GM19467 (cell line): ENCODE measurements at regions not wholly inside any gene's neighbourhood (a gene's known extent, or its start where the extent isn't known, plus 50 kb on each side); places are given as distances from the start of the nearest gene placed in this dataset.

ENCODE experiments used
- ATAC-seq: cut with Tn5 transposase; IDR thresholded peaks from one replicate; pipeline ENCODE4 v1.9.1; 2021; ENCODE audit warnings: mild to moderate bottlenecking, moderate library complexity; ENCODE audit not compliant: unreplicated experiment

DNA sequence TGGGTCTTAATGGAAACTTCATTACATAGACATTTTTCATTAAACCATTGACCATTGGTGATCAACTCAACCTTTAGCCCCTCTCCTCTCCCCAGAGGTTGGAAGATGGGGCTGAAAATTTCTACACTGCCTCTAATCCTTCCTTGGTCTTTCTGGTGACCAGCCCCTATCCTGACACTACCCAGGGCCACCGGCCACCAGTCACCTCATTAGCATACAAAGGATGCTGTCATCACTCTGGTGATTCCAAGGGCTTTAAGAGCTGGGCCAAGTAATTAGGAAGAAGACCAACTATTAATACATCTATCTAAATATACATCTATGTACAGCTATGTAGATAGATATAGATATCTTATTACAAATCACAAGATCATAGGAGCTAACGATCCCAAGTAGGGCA, 111.2 kb upstream of the IRX6 start:
- ATAC-seq: no peak

DNA sequence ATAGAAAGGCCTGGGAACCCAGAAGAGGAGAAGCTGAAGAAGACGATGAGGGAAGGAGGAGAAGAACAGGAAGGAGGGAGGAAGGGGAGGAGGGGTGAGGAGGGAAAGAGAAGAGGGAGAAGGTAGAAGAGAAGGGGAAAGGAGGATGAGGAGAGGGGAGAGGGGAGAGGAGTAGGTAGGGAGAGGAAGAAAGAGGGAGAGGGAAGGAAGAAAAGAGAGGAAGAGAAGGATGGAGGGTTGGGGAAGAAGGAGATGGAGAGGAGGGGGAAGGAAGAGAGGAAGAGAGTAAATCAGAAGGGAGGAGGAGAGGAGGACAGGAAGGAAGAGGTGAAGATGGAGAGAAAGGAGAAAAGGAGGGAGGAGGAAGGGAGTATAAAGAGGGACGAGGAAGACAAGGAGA, 109.6 kb upstream of the IRX6 start:
- ATAC-seq: no peak

GRCh38 chr16:55214974-55215494, 109.0 kb upstream of the IRX6 start:
- ATAC-seq: no peak

GRCh38 chr16:55217392-55217791, 106.6 kb upstream of the IRX6 start:
- no peak for ATAC-seq

- no peak for ATAC-seq
Measured at GRCh38 chr16:55221836-55222235, 102.2 kb upstream of the IRX6 start.

DNA sequence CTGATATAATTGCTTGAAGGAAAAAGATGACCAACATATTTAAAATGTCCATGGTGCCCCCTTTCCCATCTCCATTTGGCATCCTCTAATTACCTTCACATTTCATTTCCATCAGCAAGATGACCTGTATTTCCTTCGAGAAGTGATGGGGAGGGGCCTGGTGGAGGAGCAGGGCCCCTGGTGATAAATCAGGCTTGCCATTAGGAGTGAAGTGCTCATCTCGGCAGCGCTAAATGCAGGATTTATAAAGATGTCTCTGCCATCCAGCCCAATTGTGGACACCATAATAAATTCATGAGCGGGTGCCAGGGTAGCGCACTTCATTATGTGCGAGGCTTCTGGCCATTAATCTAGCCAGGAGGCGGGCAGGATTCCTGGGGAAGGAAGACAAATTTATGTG, 101.5 kb upstream of the IRX6 start:
- ATAC-seq: no peak

DNA sequence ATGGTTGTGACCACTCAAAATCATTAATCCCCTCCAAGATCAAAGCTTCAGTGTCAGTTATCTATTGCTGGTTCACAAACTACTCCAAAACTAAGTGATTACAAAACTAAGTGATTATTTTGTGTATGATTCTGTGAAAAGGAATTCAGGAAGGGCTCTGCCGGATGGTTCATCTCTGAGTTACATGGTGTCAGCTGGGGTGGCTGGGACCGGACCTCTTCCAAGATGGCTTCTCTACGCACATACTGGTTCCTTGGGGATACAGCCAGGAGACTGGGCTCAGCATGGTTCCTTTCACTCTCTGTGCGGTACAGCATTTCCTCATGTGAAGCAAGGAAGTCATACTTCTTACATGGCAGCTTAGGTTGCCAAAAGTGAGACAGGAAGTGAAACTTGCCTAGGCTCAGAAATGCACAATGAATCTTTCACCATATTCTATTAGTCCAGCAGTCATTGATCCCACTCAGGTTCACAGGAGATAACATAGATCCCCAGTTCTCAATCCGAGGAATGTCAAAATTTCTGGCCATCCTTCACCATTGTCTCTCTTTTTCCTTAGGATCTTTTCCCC, 97.9 kb upstream of the IRX6 start:
- no peak for ATAC-seq

DNA sequence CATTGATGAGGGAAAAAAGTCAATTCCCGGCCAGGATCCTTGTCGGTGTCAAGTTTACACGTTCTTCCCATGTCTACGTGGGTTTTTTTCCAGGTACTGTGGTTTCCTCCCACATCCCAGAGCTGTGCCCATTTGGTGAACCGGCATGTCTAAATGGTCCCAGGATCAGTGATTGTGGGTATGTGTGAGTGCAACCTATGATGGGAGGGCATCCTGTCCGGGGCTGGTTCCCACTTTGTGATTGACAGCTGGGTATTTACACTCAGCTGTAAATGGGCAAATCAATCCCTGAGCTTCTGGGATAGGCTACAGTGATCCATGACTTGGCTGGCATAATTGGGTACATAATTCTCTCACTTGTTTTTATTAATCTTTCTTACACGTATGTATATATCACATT, 91.2 kb upstream of the IRX6 start:
- no peak for ATAC-seq

- no peak for ATAC-seq
Measured at GRCh38 chr16:55233464-55233863, 90.5 kb upstream of the IRX6 start.

DNA sequence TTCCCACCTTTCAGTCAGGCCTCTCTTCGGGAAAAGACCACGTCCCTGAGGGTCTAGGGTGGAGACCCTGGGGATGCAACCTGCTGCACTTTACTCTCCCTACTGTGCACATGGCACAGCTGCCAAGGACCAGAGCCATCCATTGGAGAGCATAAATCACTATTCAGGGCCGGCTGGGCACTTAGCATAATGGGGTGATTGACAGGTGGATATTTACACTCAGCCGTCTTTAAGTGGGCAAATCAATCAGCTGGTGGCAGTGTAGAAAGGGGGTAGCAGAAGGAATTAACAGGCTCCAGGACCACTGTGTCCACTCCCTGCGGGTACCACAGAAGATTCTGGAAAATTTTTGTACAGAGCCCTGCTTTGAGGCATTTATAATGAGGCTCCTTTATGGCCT, 87.3 kb upstream of the IRX6 start:
- no peak for ATAC-seq

DNA sequence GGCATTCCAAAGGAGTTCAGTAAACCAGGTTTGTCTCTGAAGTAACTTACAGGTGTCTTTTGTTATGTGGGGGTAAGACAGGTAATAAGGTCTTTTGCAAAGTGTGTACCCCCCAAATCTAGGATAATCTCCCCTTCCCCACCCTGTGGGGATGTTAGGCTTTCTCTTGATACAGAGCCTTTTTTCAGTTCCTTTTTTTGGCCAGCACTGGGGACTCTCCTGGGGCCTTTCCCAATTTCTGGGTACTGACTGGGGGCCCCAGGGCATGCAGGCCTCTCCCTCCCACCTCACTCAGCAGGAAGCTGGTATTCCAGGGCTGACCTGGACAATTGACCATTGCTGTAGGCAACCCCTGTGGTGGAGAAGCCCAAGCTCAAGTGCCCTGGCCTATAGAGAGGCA, 84.3 kb upstream of the IRX6 start:
- ATAC-seq: no peak

DNA sequence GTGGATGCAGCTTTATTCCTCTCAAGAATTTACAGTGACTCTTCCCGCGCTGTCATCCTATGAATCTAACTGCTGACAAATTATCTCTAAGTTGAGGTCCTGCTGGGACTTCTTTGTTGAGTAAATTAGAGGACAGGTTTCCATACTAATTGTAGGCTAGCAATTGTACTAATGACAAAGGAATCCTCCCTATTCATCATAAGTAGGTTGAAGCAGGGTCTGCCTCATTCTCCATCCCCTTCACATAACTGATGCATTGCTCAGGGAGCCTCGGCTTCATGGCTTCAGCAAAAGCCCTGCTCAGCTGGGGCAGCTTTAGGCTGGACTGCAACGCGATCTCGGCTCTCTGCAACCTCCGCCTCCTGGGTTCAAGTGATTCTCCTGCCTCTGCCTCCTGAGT, 83.1 kb upstream of the IRX6 start:
- no peak for ATAC-seq

GRCh38 chr16:55242667-55243066, 81.3 kb upstream of the IRX6 start:
- no peak for ATAC-seq

- no peak for ATAC-seq
Measured at GRCh38 chr16:55248058-55248457, 75.9 kb upstream of the IRX6 start.

GRCh38 chr16:55248494-55248893, 75.5 kb upstream of the IRX6 start:
- ATAC-seq: no peak

DNA sequence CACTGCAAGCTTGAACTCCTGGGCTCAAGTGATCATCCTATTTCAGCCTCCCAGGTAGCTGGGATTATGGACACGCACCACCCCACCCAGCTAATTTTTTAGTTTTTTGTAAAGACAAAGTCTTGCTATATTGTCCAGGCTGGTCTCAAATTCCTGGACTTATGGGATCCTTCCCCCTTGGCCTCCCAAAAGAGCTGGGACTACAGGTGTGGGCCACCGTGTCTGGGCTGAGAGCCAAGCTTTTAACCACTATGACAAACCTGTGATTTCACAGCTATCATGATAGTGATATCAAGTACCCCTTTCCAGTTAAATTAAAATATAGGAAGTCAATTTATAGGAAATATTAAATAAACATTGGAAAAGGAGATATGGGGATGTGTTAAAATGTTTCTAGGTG, 74.6 kb upstream of the IRX6 start:
- ATAC-seq: no peak

DNA sequence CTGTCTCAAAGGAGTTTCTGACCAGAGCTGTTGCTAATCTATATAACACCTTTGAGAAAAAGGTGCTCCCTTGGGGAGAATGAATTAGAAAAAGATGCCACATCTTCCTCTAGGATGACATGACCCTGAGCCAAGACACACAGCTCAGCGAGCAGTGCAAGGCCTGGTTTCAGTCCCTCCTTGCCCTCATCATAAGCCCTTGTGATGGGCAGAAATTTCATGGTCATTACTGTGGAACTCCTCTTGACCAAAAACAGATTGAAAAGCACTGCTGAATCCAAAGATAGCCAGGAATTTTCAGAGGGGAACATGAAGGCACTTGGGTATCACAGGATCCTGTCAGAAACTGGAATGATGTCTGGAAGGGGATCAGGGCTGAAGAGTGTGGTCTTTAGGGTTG, 74.1 kb upstream of the IRX6 start:
- no peak for ATAC-seq

DNA sequence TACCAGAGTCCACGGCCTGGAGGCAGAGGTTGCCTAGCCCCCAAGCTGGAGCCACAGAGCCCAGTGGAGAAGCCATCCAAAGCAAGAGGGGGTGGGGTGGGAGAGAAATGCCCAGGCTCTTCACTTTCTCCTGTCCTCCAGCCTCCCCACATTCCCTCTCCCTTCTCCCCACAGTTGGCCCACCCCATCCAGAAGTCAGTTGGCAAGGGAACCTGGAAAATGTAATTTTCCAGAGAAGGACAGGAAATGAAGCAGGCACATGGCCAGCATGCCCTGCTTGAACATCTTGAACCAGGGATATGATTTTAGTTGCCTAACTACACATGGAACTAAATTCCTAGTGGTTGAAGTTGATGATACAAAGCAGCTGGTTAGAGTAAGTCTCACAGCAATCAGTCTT, 73.3 kb upstream of the IRX6 start:
- ATAC-seq: no peak

- no peak for ATAC-seq
Measured at GRCh38 chr16:55251151-55251550, 72.9 kb upstream of the IRX6 start.

DNA sequence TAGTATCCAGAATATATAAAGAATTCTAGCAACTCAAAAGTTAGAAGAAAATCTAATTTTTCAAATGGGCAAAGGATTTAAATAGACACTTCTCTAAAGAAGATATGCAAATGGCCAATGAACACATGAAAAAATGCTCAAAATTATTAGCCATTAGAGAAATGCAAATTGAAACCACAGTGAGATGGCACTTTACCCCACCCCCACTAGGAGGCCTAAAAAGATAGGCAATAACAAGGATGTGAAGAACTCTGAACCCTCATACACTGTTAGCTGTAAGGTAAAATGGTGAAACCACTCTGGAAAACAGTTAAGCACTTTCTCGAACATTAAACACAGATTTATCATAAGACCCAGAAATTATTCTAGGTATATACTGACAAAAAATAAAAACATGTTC, 71.4 kb upstream of the IRX6 start:
- ATAC-seq: no peak

- no peak for ATAC-seq
Measured at GRCh38 chr16:55253987-55254386, 70.0 kb upstream of the IRX6 start.

DNA sequence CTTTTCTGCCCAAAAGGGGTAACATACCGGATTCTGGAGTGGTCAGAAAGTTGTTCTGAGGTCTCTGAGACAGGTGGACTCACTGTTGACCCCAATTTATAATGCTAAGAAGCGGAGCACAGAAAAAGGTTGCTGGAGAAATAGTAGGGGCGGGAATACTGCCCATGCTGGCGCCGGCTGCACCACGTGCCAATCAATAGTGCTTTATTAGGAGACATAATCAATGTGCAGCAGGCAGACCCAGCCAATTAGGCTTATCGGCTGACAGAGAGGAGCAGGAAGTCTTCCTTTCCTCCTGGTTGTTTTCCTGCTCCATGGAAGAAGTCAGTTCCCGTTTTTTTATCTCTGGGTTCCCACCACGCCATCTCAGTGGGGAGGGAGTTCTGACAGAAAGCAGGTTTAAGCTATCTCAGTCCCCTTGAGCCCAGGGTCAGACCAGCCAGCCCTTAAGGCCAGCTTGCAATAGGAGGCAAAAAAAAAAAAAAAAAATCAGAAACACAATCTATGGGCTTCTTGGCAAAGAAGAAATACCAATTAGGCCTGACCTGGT, 68.2 kb upstream of the IRX6 start:
- no peak for ATAC-seq

- ATAC-seq: no peak
Measured at GRCh38 chr16:55256412-55257016, 67.5 kb upstream of the IRX6 start.
